ENCODE measurements at regions not wholly inside any gene's neighbourhood (a gene's known extent, or its start where the extent isn't known, plus 50 kb on each side); places are given as distances from the start of the nearest gene placed in this dataset.

DNA sequence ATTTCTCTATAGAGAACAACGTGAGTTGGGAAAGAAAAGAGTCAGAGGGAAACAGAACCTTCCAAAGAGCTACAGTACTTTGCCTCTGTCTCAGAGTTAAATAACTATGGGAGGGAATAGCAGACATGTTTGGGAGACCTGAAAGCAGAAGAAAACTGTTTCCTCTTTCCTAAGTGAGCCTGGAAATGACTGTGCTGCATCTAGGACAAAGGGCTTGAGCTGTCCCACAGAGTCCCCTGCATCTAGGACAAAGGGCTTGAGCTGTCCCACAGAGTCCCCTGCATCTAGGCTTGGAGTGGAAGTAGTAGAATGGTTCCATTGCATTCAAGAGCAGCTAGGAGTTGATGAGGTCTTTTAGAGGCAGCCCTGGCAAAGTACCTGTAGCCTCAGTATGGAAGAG lies 149.7 kb downstream of the DKK1 start:
- Histone ChIP-seq H3K9ac (replicated peaks; ENCODE audit: extremely low read depth, insufficient read depth, low read length) (no peak overlapping the region), H3K4me2 (ENCODE audit: insufficient read depth, low read length) (no peak overlapping the region), H3K79me2 (ENCODE audit: control insufficient read depth, insufficient read depth, low read length) (no peaks in the 10 kb centered on the region), H3K4me3 (replicated peaks in 1 of 3; ENCODE audit: insufficient read depth in 1 of 3, low read depth in 1 of 3, low read length in 3 of 3) (no peak overlapping the region), H3K36me3 (ENCODE audit: control insufficient read depth in 2 of 2, extremely low read depth in 1 of 2, insufficient read depth in 2 of 2, low read length in 2 of 2) (no peaks in the 10 kb centered on the region), H3K9me1 (replicated peaks; ENCODE audit: control insufficient read depth, extremely low read depth, insufficient read depth, low read length) (no peaks in the 10 kb centered on the region), H3K27me3 (ENCODE audit: control insufficient read depth in 2 of 2, insufficient read depth in 2 of 2, low read length in 2 of 2) (no peaks in the 10 kb centered on the region), H4K20me1 (replicated peaks; ENCODE audit: control insufficient read depth, extremely low read depth, insufficient read depth, low read length) (no peaks in the 10 kb centered on the region), H3K27ac (ENCODE audit: insufficient read depth, low read depth, low read length) (no peak overlapping the region), H3K4me1 (ENCODE audit: control insufficient read depth, extremely low read depth, insufficient read depth, low read length) (no peaks in the 10 kb centered on the region), H3K9me3 (replicated peaks; ENCODE audit: control insufficient read depth, insufficient read depth, low read length) (no peaks in the 10 kb centered on the region), H2AFZ (ENCODE audit: low read depth, low read length) (no peak overlapping the region)
- dilution Hi-C loops (cut with MboI; ENCODE audit: extremely low pct_ligation_motif_present, low sequenced_read_pairs) = no loop called here
- intact Hi-C loops (cut with micrococcal nuclease) = no loop called here
- CTCF ChIA-PET = interaction anchor here (1.2 to 1.8 kb wide), 4 partner anchors 8 to 25 kb away, joined by 3 to 5 read pairs (median 4); no protein-coding TSS in a partner anchor
- TF ChIP-seq MAX (IDR thresholded peaks at IDR 0.05; ENCODE audit: insufficient read depth, insufficient read length) (no peak), GATA2 (IDR thresholded peaks at IDR 0.05; ENCODE audit: insufficient read depth, insufficient read length, low read depth, low read length) (no peak), EZH2 (IDR thresholded peaks at IDR 0.05; ENCODE audit: borderline replicate concordance, low read depth, low read length, severe bottlenecking) (no peak), MYC (IDR thresholded peaks at IDR 0.05; ENCODE audit: low read depth, low read length) (no peak), POLR2AphosphoS5 (IDR thresholded peaks at IDR 0.05; ENCODE audit: insufficient read depth, low read depth, low read length) (no peak), JUN (IDR thresholded peaks at IDR 0.05; ENCODE audit: borderline replicate concordance, insufficient read depth, insufficient read length, low read depth) (no peak), FOS (IDR thresholded peaks at IDR 0.05; ENCODE audit: borderline replicate concordance, insufficient read depth, low read length) (no peak)
- FAIRE-seq (no peak), DNase-seq (ENCODE audit: low read depth, low spot score) (no peak)
- POLR2A ChIA-PET = no interaction called here
- BruUV-seq (replicated peaks) = no TSS peak
